ENCODE measurements at regions not wholly inside any gene's neighbourhood (a gene's known extent, or its start where the extent isn't known, plus 50 kb on each side); places are given as distances from the start of the nearest gene placed in this dataset.
A peak's percentile ranks its signal among the peaks of the same experiment; 100 is the strongest.
"Not testable (repeated sequence)": the region's sequence is repeated elsewhere in the genome, so short reads cannot be mapped to it uniquely, and the experiment has no call there.

DNA sequence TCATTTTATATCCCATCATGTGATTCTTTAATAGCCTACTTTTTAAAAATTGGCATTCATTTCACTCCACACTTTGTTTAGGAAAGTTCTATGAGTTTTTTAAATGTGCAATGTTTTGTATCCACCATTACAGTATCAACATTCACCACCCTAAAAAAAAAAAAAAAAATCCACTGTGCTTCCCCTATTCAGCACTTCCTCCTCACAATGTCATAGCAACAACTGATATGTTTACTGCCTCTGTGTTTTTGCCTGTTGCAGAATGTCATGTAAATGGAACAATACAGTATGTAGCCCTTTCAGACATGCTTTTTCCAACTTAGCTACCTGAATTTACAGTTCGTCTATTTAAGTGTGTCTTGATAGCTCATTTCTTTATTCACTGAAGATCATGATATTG, 754.2 kb downstream of the FAM181B start:
- no peak for DNase-seq

DNA sequence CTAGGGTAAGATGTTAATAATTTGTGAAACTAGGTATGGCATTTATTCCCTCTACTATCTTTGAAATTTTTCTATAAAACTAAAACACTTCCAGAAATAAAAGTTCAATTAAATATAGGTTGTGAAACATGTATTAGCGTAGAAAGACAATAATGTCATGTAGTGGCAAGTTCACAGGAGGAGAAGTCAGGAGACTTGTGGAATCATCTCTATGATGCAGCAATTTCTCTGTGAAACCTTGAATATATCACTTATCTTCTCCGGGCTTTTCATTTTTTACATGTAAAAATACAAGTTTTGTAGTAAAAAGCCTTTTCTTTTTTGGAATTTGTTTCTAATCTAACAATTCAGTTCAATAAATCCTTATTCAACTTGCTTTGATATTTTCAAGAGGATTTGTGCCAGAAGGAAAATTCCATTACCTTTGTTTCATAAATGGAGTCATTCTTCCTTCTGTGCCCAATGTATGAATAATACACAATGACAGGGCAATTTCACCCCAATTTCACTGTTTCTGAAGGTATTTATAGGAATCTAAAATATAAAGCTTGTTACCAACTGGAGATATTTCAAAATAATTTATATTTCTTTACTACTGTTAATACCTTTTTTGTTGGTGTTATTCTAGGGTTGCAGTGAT, 758.3 kb downstream of the FAM181B start:
- DNase-seq: no peak

DNA sequence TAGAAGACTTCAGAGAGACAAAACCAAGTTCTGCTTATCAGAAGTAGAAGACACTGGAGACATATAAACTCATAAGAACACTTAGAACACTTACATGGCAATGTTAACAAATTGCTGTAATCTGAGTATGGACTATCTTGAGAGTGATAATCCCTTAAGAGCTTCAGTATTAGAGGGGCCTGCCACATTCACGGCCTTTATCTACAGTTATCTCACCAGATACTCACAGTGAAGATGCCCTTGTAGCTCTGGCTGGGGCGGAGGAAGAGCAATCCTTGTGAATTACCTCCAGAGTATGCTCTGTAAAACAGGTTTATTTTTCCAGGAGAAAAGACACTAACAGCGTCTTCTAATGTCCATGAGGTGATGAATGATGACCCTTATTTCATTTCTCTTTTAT, 762.8 kb downstream of the FAM181B start:
- no peak for DNase-seq

DNA sequence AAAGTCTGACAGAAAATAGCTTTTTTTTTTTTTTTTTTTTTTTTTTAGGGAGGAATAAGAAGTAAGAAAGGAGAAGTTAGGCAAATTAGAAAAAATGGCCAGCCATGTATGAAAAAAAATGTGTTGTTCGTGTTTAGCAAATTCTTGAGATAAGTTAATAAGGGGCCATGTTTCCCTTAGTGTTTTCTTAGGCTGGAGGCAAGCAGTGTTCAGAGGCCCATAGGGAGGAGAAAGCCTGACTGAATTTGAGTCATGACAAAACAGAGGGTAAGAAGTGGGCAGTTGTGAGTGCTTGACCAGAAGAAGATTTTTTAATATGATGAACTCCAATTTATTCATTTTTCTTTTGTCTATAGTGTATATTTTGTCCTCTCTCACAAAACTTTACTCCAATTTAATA, 766.4 kb downstream of the FAM181B start:
- DNase-seq: no peak

DNA sequence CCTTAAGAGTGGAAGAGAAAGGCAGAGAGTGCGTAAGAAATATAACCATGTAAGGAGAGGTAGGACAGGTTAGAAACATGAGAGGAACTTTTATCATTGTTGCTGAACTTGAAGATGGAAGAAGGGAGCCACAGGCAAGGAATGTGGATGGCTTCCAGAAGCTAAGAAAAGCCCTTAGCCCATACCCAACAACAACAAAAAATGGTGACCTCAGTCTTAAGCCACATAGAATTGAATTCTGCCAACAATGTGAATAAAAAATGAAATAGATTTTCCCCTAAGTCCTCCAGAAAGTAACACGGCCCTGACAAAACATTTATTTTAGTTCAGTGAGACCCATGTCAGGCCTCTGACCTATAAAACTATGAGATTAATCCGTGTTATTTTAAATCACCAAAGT, 767.3 kb downstream of the FAM181B start:
- DNase-seq: no peak

DNA sequence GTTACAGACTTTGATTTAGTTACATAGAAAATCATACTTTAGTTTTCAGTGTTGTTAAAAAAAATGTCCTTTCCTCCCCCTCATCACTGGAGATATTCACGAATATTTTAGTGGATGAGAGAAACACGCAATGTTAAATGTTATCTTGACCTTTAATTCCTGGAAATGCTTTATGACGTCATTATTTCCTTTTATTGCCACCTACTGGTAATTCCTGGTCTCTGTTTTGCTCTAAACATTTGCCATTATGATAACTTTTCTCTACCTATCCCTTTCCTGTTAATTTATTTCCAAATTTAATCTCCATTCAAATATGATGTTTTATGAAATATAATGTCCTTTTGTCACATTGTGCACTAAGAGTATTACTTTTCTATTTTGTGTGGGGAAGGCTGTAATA, 770.6 kb downstream of the FAM181B start:
- DNase-seq: no peak

DNA sequence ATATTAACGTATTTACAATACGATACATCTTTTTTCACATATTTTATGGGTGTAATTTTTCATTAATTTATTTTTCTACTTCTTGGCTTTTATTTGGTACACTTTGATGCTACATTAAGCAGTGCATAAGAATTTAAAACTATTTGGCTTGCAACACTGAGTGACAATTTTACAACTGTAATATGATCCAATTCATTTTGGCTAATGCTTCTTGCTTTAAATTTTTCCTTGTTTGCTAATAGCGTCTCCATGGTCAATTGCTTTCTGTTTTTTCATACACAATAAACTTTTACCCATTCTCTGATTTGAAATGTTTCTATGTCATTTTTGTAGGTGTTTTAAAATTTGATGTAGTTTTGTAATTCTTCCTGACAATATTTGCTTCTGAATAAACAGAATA, 773.2 kb downstream of the FAM181B start:
- no peak for DNase-seq

DNA sequence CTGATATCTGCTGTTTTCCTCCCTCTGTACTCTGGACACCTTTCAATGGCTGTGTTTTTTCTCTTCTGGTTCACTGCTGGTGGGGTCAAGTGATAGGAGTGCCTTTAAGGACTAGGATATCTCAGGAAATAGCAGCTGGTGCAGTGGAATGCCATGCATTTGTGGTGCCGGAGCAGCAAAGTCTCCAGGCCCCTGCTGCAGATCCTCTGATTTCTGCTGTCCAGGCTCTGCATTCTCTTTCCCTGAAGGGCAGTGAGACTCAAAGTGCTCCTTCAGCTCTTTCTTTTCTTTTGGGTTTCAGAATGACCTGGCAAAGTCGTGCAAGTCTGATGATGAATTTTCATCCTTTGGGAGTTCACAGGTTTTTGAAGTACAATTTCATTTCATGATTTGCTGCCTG, 774.3 kb downstream of the FAM181B start:
- peak; percentile 22 for DNase-seq

DNA sequence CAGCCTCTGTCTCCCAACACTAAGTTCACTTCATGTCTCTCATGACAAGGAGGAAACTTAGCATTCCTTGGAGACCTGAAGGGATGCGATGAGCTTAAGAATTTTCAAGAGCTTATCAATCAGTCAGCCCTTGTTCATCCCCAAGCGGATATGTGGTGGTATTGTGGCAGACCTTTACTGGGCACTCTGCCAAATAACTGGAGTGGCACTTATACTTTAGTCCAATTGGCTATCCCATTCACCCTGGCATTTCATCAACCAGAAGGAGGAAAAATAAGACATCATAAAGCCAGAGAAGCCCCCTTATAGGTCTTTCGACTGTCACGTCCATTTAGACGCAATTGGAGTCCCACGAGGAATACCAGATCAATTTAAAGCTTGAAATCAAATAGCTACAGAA, 779.4 kb downstream of the FAM181B start:
- not testable (repeated sequence) for DNase-seq

DNA sequence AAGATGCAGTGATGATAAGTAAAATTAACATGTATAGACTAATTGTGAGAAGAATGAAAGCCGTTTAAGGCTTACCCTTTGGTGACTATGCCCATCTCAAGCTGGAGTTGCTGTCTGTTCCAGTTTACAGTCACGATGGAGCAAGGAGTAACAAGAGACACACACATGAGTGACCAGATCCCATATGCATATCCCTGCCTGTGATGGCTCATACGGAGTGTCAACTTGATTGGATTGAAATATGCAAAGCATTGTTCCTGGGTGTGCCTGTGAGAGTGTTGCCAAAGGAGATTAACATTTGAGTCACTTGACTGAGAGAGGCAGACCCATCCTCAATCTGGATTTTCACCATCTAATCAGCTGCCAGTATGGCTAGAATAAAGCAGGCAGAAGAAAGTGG, 786.8 kb downstream of the FAM181B start:
- DNase-seq: no peak

DNA sequence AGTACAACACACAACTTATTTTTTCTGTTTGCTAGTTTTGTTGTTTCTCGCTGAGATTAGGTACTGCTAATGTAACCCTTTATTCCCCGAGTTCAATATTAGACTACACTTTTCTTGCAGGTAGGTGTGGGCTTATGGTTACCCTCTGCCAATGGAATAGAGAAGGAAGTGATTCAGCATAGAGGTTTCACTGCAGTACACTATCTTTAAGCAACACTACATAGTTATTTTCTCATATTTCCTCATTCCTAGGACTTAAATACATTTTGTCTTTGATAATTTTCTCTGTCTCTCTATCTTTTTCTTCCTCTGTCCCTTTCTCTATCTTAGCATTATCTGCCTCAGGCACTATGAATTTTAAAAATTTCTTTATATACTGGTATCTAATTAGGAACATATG, 791.0 kb downstream of the FAM181B start:
- DNase-seq: no peak

DNA sequence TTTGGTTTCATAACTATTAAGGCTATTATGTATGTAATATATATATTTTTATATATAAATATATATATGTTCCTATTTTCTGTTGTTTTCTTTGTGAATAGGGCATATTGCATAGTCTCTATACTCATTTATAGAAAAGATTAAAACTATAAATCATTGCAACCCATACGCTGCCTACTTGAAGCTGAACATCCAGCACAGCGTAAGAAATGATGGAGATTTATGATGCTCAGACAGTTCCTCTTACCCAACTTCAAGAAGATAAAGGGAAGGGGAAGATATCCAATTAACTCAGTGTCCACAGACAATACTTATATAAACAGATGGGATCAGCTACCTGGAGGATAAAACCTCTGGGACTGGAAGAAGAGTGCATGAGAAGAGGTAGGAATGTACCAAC, 791.7 kb downstream of the FAM181B start:
- no peak for DNase-seq

DNA sequence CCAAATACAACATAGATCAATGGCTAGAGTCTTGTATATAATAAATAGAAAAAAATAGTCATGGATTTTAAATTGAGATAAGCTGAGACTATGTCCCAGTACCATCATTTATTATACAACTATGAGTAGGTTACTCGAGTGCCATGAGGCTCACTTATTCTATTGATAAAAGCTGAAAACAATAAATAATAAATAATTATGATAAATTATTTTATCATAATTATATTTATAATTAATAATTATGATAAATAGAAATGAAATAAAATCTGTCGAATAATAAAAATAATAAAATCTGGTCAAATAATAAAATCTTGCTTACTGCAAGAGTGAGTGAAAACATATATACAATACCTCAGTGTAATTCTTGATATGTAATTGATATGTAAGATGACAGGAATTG, 801.4 kb downstream of the FAM181B start:
- DNase-seq: no peak

DNA sequence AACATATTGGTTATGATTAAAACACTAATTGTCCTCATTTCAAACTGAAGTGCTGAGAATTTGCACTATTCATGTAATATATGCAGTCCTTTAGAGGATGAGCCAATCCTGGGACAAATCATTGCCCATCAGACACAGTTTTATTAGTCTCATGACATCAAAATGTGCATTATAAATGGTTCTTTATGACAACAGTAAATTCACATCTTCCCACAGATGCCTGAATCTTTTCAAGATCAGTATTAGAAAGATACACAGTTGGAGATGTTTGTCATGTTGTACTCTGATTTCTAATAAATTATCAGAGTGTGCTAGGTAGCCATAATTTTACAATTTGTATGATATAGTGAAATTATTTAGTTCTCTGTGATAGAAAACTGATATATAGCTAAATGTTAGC, 813.5 kb downstream of the FAM181B start:
- DNase-seq: no peak

DNA sequence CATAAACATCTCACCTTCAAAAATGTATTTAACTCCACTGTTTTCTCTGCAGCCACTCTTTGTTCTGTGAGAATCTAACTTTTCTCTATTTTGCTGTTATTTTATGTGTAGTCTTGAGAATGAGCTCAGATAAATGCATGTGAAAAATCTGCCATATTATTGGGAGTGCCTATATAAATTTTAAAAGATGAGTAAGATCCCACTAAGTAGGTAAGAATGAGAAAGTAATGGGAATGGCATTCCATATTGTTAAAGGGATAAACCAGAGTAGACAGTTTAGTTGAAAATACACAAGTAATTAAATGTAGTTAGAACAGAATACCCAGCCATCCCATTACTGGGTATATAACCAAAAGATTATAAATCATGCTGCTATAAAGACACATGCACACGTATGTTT, 817.2 kb downstream of the FAM181B start:
- DNase-seq: no peak

DNA sequence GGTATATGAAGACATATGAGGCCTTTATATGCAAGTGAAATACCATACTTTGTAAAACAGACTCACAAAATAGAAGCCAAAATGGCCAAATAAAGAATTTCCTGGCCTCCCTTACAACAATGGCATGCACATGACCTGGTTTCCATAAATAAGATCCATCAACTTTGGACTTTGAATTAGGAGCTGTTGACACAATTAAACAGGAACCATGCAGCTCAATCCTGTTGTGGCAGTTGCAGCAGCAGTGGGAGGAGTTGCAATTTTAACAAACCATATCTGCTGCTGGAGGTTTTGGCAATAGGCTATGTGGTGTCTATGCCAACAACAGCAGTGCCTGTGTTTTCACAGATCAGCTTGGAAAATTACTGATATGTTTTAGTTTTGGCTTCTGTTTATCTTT, 818.6 kb downstream of the FAM181B start:
- DNase-seq: peak; percentile 2

DNA sequence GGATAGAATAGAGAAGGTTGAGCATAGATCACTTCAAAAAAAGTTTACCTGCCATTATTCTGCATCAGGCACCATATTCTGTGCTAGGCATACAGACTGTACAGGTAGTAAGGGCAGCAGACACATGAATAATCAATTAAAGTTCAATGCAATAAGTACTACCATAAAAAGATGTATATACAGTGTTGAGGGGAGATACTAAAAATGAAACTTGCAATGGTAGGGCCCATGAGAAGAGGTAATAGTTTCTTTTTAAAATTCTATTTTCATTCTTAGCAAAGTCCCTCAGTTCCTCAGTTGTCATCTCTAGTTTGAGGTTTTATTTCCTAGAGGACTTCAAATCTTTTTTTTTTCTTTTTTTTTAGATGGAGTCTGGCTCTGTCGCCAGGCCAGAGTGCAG, 819.9 kb downstream of the FAM181B start:
- DNase-seq: no peak

DNA sequence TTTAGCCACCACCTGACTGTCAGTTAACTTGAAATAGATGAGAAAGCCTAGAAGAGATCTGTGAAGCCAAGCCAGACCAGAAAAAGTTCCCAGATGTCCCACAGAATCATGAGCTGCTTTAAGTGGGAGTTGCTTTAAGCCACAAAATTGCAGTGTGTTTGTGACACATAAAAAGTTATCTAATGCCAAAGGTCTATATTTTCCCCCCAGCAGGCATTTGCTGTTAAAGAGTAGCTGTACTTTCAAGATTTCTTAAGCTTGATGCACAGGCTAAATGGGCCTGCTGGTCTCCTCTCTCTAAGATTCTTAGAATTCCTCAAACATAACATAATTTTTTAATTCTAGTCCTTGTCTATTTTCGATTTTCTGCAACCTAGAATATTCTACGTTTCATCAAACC, 825.7 kb downstream of the FAM181B start:
- DNase-seq: no peak

DNA sequence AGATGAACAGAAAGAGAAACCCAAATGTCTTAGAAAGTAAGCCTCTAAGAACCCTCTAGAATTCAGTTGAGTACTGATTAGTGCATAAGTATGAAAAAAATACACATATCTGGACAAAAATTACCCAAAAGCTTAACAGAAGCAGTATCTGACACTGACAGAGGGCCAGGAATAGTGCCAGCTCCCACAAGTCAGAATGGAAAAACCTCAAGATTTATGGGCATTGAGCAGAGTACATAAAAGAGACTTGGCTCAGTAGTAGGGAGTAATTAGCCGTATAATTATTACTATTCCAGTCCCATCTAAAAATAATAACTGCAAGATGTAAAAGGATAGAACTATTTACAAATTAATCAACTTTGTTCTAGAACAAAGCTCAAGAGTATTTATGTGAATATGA, 834.5 kb downstream of the FAM181B start:
- no peak for DNase-seq

DNA sequence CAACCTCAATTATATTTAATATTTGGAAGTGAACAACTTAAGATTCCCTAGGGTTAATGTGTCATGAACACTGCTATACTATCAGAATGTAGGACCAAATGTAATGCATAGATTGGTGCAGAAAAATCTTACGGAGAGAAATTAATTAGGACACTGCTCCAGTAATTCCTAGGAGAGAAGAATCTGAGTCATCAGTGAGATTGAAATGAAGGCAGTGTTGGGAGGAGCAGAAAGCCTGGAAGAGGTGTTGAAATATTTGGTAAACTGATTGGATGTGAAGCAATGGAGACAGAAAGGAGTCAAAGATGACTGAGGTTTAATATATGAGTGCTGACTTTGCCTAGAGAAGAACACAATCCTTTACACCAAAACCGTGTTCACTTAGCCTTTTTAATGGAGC, 836.0 kb downstream of the FAM181B start:
- no peak for DNase-seq

DNA sequence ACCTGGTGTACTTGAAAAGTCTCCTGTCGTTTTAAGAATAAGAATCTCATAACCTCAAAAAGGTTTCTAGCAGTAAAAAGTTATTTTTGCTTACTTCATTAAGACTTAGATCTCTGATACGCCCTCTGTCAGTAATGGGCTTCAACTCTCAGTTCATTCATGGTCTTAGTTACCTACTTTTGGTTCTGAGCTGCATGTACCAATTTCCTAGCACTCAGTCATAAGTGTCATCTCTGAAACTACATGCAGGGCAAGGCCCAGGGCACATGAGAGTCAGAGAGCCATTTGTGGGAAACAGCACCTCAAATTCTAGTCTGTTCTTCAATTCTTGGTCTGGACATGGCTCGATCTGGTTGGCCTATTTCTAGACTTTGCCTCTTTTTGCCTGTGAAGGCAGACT, 838.4 kb downstream of the FAM181B start:
- no peak for DNase-seq

DNA sequence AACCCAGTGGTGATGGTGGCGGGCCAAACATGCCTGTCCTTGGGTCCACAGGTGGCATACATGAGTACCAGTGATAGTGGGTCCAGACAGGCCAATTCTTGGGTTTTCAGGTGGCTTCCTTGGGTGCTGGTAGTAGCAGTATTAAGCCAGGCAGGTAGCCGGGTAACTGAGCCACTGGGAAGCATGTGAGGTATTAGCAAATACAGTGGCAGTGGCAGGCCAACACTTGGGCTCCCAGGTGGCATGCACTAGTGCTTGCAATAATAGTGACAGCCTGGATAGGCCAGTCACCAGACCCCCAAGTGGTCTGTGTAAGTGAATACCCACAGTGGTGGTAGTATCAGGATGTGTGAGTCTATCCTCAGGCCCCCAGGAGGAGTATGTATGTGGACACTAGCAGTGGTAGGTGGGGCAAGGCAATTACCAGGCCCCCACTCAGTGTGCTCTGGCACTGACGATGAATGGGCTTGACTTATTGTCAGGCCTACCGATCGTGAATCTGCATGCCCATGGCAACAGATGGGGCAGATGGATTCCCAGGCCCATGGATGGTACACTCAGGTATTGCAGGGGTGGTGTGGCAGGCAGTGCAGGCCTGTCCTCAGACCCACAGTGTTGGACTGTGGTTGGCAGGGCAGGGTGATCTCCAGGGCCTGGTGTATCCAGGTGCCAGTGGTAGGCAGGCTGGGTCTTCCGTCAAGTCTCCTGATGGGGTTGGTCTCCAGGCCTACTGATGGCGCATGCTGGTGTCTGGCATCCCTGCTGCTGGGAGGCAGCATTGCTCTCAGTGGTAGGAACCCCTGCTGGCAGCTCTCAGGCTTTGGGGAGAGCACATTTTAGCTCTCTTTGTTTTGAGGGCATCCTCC, 840.7 kb downstream of the FAM181B start:
- no peak for DNase-seq

DNA sequence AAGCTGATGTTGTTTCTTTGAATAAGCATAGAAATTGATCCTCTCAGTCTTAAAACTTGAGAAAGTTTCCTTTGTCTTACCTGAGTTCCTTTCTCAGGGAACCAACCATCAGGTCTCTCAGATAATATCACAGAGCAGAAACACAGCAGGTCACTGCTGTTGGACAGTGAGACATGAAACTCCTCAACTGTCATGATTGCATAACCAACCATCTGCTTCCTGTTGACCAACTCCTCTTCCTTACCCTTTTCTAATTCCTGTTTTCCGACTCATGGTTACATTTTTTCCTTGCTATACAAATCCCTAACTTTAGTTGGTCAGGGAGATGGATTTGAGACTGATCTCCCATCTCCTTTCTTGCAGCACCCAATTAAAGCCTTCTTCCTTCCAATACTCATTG, 845.3 kb downstream of the FAM181B start:
- DNase-seq: no peak

DNA sequence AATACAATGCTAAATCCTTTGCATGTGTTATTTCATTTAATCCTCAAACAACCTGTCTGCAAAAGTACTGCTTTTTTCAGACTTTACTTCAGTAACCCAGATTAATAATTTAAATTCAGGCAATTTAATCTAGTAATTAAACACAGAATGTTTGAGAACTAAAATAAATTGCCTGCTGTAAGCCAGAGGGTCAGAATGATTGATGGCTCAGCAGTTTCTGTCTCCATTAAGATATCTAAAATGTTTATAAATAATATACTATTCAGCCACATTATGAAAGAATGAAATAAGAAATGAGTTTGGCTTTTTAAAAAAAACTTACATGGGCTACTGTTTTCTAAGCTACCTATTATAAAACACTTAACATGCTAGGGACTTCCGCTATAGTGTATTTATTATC, 846.0 kb downstream of the FAM181B start:
- DNase-seq: no peak

Measured in tongue (tissue), 1 donor.